IMR-90 (cell line): ENCODE measurements at regions not wholly inside any gene's neighbourhood (a gene's known extent, or its start where the extent isn't known, plus 50 kb on each side); places are given as distances from the start of the nearest gene placed in this dataset.

Source experiments
- ATAC-seq: fragments of 200-7000 bp; cut with Tn5 transposase; 2 replicates; pipeline ENCODE4 v1.9.1; 2020; ENCODE audit warnings: low read depth, mild to moderate bottlenecking, moderate library complexity
- BruUV-seq: library from RNA; stranded (reverse); fragments of 400-500 nt; replicated peaks from 2 replicates; lab custom pipeline; 2021; lab: Mats Ljungman, UMichigan
- CTCF ChIA-PET: fragments of 300-600 bp; formaldehyde crosslinking; extraction: SDS; loops from one replicate; lab custom pipeline; 2021; ENCODE audit warnings: antibody characterized with exemption; lab: Yijun Ruan, JAX
- POLR2A ChIA-PET: fragments of 300-600 bp; sonication (Branson Sonifier 250); formaldehyde crosslinking; loops from one replicate; lab custom pipeline; 2022; ENCODE audit warnings: antibody characterized with exemption; ENCODE audit not compliant: unreplicated experiment; lab: Charles Lee
- DNase-seq: peaks from one replicate; pipeline ENCODE4 v3.0.0; 2013
- H2AFZ ChIP-seq: replicated peaks from 2 replicates; pipeline ENCODE3; 2013; ENCODE audit warnings: low read length, mild to moderate bottlenecking; ENCODE audit not compliant: poor library complexity
- H2AK5ac ChIP-seq: 2 replicates; pipeline ENCODE4 v1.6.1; 2013; ENCODE audit warnings: low read depth, low read length, inconsistent platforms
- H2AK9ac ChIP-seq: replicated peaks from 2 replicates; pipeline ENCODE3; 2013; ENCODE audit warnings: mild to moderate bottlenecking, low read depth, low read length, moderate library complexity; ENCODE audit not compliant: poor library complexity
- H2BK120ac ChIP-seq: 2 replicates; pipeline ENCODE4 v1.6.1; 2013; ENCODE audit warnings: low read depth, low read length, inconsistent platforms
- H2BK15ac ChIP-seq: 3 replicates; pipeline ENCODE4 v1.6.1; 2013; ENCODE audit warnings: low read depth, low read length, inconsistent platforms
- H2BK20ac ChIP-seq: 2 replicates; pipeline ENCODE4 v1.6.1; 2013; ENCODE audit warnings: low read depth, mild to moderate bottlenecking, inconsistent platforms, low read length, moderate library complexity
- H2BK5ac ChIP-seq: 2 replicates; pipeline ENCODE4 v1.6.1; 2013; ENCODE audit warnings: mild to moderate bottlenecking, low read depth, low read length, inconsistent platforms; ENCODE audit not compliant: poor library complexity, severe bottlenecking
- H3K14ac ChIP-seq: replicated peaks from 2 replicates; pipeline ENCODE4 v1.6.1; 2013; ENCODE audit warnings: low read depth, low read length, inconsistent platforms
- H3K18ac ChIP-seq: 2 replicates; pipeline ENCODE4 v1.6.1; 2013; ENCODE audit warnings: low read depth, low read length, control low read depth
- H3K23ac ChIP-seq: 2 replicates; pipeline ENCODE4 v1.6.1; 2013; ENCODE audit warnings: low read depth, low read length, inconsistent platforms
- H3K27ac ChIP-seq: 2 replicates; pipeline ENCODE4 v1.5.1; 2013; ENCODE audit warnings: mild to moderate bottlenecking, control low read depth, low read length; ENCODE audit not compliant: insufficient read depth
- H3K27me3 ChIP-seq: 2 replicates; pipeline ENCODE4 v1.6.1; 2013; ENCODE audit warnings: low read length; ENCODE audit not compliant: control insufficient read depth, insufficient read depth
- H3K36me3 ChIP-seq: 2 replicates; pipeline ENCODE4 v1.6.1; 2013; ENCODE audit warnings: low read length, mixed read lengths; ENCODE audit not compliant: control insufficient read depth, insufficient read depth
- H3K4ac ChIP-seq: 2 replicates; pipeline ENCODE4 v1.6.1; 2013; ENCODE audit warnings: low read depth, low read length, inconsistent platforms
- H3K4me1 ChIP-seq: 2 replicates; pipeline ENCODE4 v1.6.1; 2013; ENCODE audit warnings: low read length, mixed read lengths; ENCODE audit not compliant: control insufficient read depth, insufficient read depth
- H3K4me2 ChIP-seq: 2 replicates; pipeline ENCODE4 v1.6.1; 2013; ENCODE audit warnings: low read depth, mild to moderate bottlenecking, control low read depth, low read length, moderate library complexity
- H3K4me3 ChIP-seq: 2 replicates; pipeline ENCODE4 v1.5.1; 2013; ENCODE audit warnings: low read depth, mild to moderate bottlenecking, control low read depth, low read length, moderate library complexity; ENCODE audit not compliant: insufficient read depth
- H3K56ac ChIP-seq: 2 replicates; pipeline ENCODE4 v1.6.1; 2013; ENCODE audit warnings: low read length, inconsistent platforms; ENCODE audit not compliant: insufficient read depth; ENCODE audit errors: extremely low read depth
- H3K79me1 ChIP-seq, 2 experiments: 2 replicates each; pipeline ENCODE4 v1.6.1; 2013; ENCODE audit warnings: low read length in 2 of 2, inconsistent platforms in 1 of 2, low read depth in 1 of 2
- H3K9ac ChIP-seq: 2 replicates; pipeline ENCODE4 v1.6.1; 2013; ENCODE audit warnings: low read depth, low read length, control low read depth
- H3K9me1 ChIP-seq: 2 replicates; pipeline ENCODE4 v1.6.1; 2013; ENCODE audit warnings: low read length, inconsistent platforms; ENCODE audit not compliant: insufficient read depth
- H3K9me3 ChIP-seq: 2 replicates; pipeline ENCODE4 v1.6.1; 2013; ENCODE audit warnings: low read length; ENCODE audit not compliant: control insufficient read depth, insufficient read depth
- H4K20me1 ChIP-seq: 2 replicates; pipeline ENCODE4 v1.6.1; 2013; ENCODE audit warnings: low read length, inconsistent platforms; ENCODE audit not compliant: insufficient read depth
- H4K5ac ChIP-seq: 2 replicates; pipeline ENCODE4 v1.6.1; 2013; ENCODE audit warnings: mild to moderate bottlenecking, low read depth, low read length, control low read depth
- H4K8ac ChIP-seq, 2 experiments: 2 replicates each; pipeline ENCODE4 v1.6.1; 2013; ENCODE audit warnings: low read depth in 2 of 2, low read length in 2 of 2, control low read depth in 1 of 2, inconsistent platforms in 1 of 2
- H4K91ac ChIP-seq: 2 replicates; pipeline ENCODE4 v1.6.1; 2013; ENCODE audit warnings: low read depth, low read length, inconsistent platforms; ENCODE audit not compliant: insufficient read depth
- MAFK ChIP-seq: IDR thresholded peaks from 2 replicates; pipeline ENCODE4 v1.6.1; 2012; ENCODE audit warnings: low read depth, low read length, improper control_type of control experiment
- MXI1 ChIP-seq: IDR thresholded peaks from 2 replicates; pipeline ENCODE4 v1.6.1; 2012; ENCODE audit warnings: low read depth, mild to moderate bottlenecking, low read length, moderate library complexity, borderline replicate concordance
- RAD21 ChIP-seq: IDR thresholded peaks from 2 replicates; pipeline ENCODE4 v1.6.1; 2012; ENCODE audit warnings: low read length, improper control_type of control experiment
- WGBS, 2 experiments: methylation state at CpG; one replicate each; pipeline versions ENCODE4 v1.1.5 to v1.1.7; 2013; ENCODE audit warnings: missing lambda C conversion rate in 2 of 2; ENCODE audit not compliant: insufficient read length in 1 of 2; ENCODE audit errors: extremely low coverage in 2 of 2; 5-methylcytosine and 5-hydroxymethylcytosine counted together
- dilution Hi-C: fragments of 300-500 bp; cut with HindIII; formaldehyde crosslinking; loops from one replicate; pipeline ENCODE4 v1.14.3; 2018; ENCODE audit warnings: low sequenced_read_pairs; ENCODE audit not compliant: unreplicated experiment
- in situ Hi-C: fragments of 300-500 bp; cut with MboI; formaldehyde crosslinking; loops from 3 replicates; pipeline ENCODE4 v1.14.3; 2019; ENCODE audit warnings: low sequenced_read_pairs, inconsistent platforms, mixed read lengths
- intact Hi-C: fragments of 100-400 bp; cut with micrococcal nuclease; formaldehyde crosslinking; loops from 2 replicates; pipeline ENCODE4 v1.10.0; 2022
- TF ChIP-seq, protein P1 (sequence below): fragments of 150-350 bp; IDR thresholded peaks from 2 replicates; pipeline ENCODE4 v1.6.1; 2017; ENCODE audit warnings: mild to moderate bottlenecking, antibody characterized with exemption, low read length, low read depth
- TF ChIP-seq, protein P2 (sequence below): fragments of 150-350 bp; IDR thresholded peaks from 2 replicates; pipeline ENCODE4 v1.6.1; 2016; ENCODE audit warnings: low read depth, mild to moderate bottlenecking, low read length, moderate library complexity, borderline replicate concordance
- TF ChIP-seq, protein P3 (sequence below): conservative IDR thresholded peaks from 2 replicates; pipeline ENCODE4 v1.5.1; 2012; ENCODE audit warnings: mild to moderate bottlenecking, low read depth, low read length, improper control_type of control experiment

DNA sequence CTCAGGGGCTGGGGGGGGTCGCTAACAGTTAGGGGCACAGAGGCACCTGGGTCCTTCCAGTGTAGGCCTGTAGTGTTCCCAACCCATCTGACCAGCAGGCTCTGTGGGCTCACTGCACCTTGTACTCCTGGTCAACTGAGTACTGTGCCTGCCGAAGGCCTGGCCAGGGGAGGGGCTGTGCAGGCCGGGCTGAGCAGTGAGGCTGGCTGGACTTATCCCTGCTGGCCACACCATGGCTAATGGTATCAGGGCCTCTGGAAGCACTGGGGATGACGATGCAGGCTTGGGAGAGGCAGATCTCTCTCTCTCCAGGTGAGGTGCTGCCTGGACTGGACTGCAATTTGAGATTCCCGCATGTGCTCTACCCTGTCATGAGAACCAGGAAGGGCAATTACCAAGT, 58.9 kb upstream of the SDK2 start:
- no peak overlapping the region for H3K18ac ChIP-seq
- no TSS peak for BruUV-seq
- no peak overlapping the region for H2AFZ ChIP-seq
- no peak for ATAC-seq
- no peaks in the 10 kb centered on the region for H3K9me1 ChIP-seq
- H3K4ac ChIP-seq: no peak overlapping the region
- H3K4me2 ChIP-seq: no peak overlapping the region
- peaks cover 27% of the 10 kb centered on the region for H3K9me3 ChIP-seq
- 38% methylated on average over 2 of the region's 5 CpGs; no CpG with 5 or more reads in 1 of the 2 experiments for WGBS, 2 experiments
- no peak overlapping the region for H4K8ac ChIP-seq
- H2AK9ac ChIP-seq: no peak overlapping the region
- H4K20me1 ChIP-seq: no peaks in the 10 kb centered on the region
- no peak overlapping the region for H3K56ac ChIP-seq
- H3K23ac ChIP-seq: no peak overlapping the region
- DNase-seq: no peak
- intact Hi-C loops (no loop called here), in situ Hi-C loops (loop anchor here (25.0 kb wide), 2 partner anchors 91 to 266 kb away; no protein-coding TSS in a partner anchor), dilution Hi-C loops (no loop called here)
- POLR2A ChIA-PET: no interaction called here
- H2BK120ac ChIP-seq: no peak overlapping the region
- H3K4me1 ChIP-seq: no peaks in the 10 kb centered on the region
- H3K14ac ChIP-seq: no peak overlapping the region
- H2AK5ac ChIP-seq: no peak overlapping the region
- no peak overlapping the region for H4K91ac ChIP-seq
- H3K79me1 ChIP-seq: no peaks in the 10 kb centered on the region
- H3K4me3 ChIP-seq: no peak overlapping the region
- no peak overlapping the region for H4K5ac ChIP-seq
- H3K9ac ChIP-seq: no peak overlapping the region
- no peaks in the 10 kb centered on the region for H3K36me3 ChIP-seq
- no peak overlapping the region for H2BK20ac ChIP-seq
- no peaks in the 10 kb centered on the region for H3K27me3 ChIP-seq
- no peak overlapping the region for H2BK5ac ChIP-seq
- no peak overlapping the region for H2BK15ac ChIP-seq
- CTCF ChIA-PET: no interaction called here
- H3K27ac ChIP-seq: no peak overlapping the region
- TF ChIP-seq, protein P1, sequence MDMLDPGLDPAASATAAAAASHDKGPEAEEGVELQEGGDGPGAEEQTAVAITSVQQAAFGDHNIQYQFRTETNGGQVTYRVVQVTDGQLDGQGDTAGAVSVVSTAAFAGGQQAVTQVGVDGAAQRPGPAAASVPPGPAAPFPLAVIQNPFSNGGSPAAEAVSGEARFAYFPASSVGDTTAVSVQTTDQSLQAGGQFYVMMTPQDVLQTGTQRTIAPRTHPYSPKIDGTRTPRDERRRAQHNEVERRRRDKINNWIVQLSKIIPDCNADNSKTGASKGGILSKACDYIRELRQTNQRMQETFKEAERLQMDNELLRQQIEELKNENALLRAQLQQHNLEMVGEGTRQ: no peak
- TF ChIP-seq MAFK (no peak), MXI1 (no peak), RAD21 (no peak)
- TF ChIP-seq, protein P2, sequence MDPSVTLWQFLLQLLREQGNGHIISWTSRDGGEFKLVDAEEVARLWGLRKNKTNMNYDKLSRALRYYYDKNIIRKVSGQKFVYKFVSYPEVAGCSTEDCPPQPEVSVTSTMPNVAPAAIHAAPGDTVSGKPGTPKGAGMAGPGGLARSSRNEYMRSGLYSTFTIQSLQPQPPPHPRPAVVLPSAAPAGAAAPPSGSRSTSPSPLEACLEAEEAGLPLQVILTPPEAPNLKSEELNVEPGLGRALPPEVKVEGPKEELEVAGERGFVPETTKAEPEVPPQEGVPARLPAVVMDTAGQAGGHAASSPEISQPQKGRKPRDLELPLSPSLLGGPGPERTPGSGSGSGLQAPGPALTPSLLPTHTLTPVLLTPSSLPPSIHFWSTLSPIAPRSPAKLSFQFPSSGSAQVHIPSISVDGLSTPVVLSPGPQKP: no peak
- TF ChIP-seq, protein P3, sequence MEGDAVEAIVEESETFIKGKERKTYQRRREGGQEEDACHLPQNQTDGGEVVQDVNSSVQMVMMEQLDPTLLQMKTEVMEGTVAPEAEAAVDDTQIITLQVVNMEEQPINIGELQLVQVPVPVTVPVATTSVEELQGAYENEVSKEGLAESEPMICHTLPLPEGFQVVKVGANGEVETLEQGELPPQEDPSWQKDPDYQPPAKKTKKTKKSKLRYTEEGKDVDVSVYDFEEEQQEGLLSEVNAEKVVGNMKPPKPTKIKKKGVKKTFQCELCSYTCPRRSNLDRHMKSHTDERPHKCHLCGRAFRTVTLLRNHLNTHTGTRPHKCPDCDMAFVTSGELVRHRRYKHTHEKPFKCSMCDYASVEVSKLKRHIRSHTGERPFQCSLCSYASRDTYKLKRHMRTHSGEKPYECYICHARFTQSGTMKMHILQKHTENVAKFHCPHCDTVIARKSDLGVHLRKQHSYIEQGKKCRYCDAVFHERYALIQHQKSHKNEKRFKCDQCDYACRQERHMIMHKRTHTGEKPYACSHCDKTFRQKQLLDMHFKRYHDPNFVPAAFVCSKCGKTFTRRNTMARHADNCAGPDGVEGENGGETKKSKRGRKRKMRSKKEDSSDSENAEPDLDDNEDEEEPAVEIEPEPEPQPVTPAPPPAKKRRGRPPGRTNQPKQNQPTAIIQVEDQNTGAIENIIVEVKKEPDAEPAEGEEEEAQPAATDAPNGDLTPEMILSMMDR: no peak
